ENCODE measurements at regions not wholly inside any gene's neighbourhood (a gene's known extent, or its start where the extent isn't known, plus 50 kb on each side); places are given as distances from the start of the nearest gene placed in this dataset.
A peak's percentile ranks its signal among the peaks of the same experiment; 100 is the strongest.
"Not testable (repeated sequence)": the region's sequence is repeated elsewhere in the genome, so short reads cannot be mapped to it uniquely, and the experiment has no call there.

GRCh38 chr12:111271674-111272418 lies 97.0 kb downstream of the PHETA1 start:
- H3K4me3 ChIP-seq (ENCODE audit: extremely low read depth, insufficient read depth, low read length, poor library complexity, severe bottlenecking), result no peak overlapping the region
- no peaks in the 10 kb centered on the region for H3K9me3 ChIP-seq (ENCODE audit: control insufficient read depth, low read length)
- H3K27ac ChIP-seq (ENCODE audit: low read depth, low read length, severe bottlenecking), result no peak overlapping the region
- no peaks in the 10 kb centered on the region for H3K4me1 ChIP-seq (ENCODE audit: control insufficient read depth, insufficient read depth, low read length, poor library complexity, severe bottlenecking)
- 60 to 74% methylated on average over 1 to 3 of the region's 6 CpGs for WGBS, 2 experiments (ENCODE audit: insufficient coverage in 2 of 2)
- no peaks in the 10 kb centered on the region for H3K36me3 ChIP-seq (ENCODE audit: control insufficient read depth, insufficient read depth, low read length)

- WGBS, 2 experiments (ENCODE audit: insufficient coverage in 2 of 2), result 36 to 46% methylated on average over 7 of the region's 7 CpGs
- H3K4me3 ChIP-seq (ENCODE audit: extremely low read depth, insufficient read depth, low read length, poor library complexity, severe bottlenecking), result no peak overlapping the region
Observed at GRCh38 chr12:111270774-111271173, 98.1 kb downstream of the PHETA1 start.

GRCh38 chr12:111270239-111270638 lies 98.7 kb downstream of the PHETA1 start:
- Histone ChIP-seq H3K4me3 (ENCODE audit: extremely low read depth, insufficient read depth, low read length, poor library complexity, severe bottlenecking) (no peak overlapping the region), H3K36me3 (ENCODE audit: control insufficient read depth, insufficient read depth, low read length) (no peaks in the 10 kb centered on the region), H3K27ac (ENCODE audit: low read depth, low read length, severe bottlenecking) (no peak overlapping the region), H3K9me3 (ENCODE audit: control insufficient read depth, low read length) (no peaks in the 10 kb centered on the region), H3K4me1 (ENCODE audit: control insufficient read depth, insufficient read depth, low read length, poor library complexity, severe bottlenecking) (no peaks in the 10 kb centered on the region)
- WGBS, 2 experiments (ENCODE audit: insufficient coverage in 2 of 2), result 83 to 92% methylated on average over 11 of the region's 11 CpGs

More at GRCh38 chr12:111270774-111271173, 98.1 kb downstream of the PHETA1 start:
- H3K27ac ChIP-seq (ENCODE audit: low read depth, low read length, severe bottlenecking), result peak overlapping the region; percentile 6
- H3K36me3 ChIP-seq (ENCODE audit: control insufficient read depth, insufficient read depth, low read length), result no peaks in the 10 kb centered on the region
- H3K4me1 ChIP-seq (ENCODE audit: control insufficient read depth, insufficient read depth, low read length, poor library complexity, severe bottlenecking), result no peaks in the 10 kb centered on the region
- no peaks in the 10 kb centered on the region for H3K9me3 ChIP-seq (ENCODE audit: control insufficient read depth, low read length)

GRCh38 chr12:111269718-111270117 lies 99.2 kb downstream of the PHETA1 start:
- no peaks in the 10 kb centered on the region for H3K4me1 ChIP-seq (ENCODE audit: control insufficient read depth, insufficient read depth, low read length, poor library complexity, severe bottlenecking)
- H3K4me3 ChIP-seq (ENCODE audit: extremely low read depth, insufficient read depth, low read length, poor library complexity, severe bottlenecking), result no peak overlapping the region
- H3K9me3 ChIP-seq (ENCODE audit: control insufficient read depth, low read length), result no peaks in the 10 kb centered on the region
- no peak overlapping the region for H3K27ac ChIP-seq (ENCODE audit: low read depth, low read length, severe bottlenecking)
- H3K36me3 ChIP-seq (ENCODE audit: control insufficient read depth, insufficient read depth, low read length), result no peaks in the 10 kb centered on the region
- WGBS, 2 experiments (ENCODE audit: insufficient coverage in 2 of 2), result 73 to 84% methylated on average over 3 to 4 of the region's 7 CpGs

GRCh38 chr12:111268738-111269572 lies 99.9 kb downstream of the PHETA1 start:
- Histone ChIP-seq H3K4me1 (ENCODE audit: control insufficient read depth, insufficient read depth, low read length, poor library complexity, severe bottlenecking) (no peaks in the 10 kb centered on the region), H3K4me3 (ENCODE audit: extremely low read depth, insufficient read depth, low read length, poor library complexity, severe bottlenecking) (no peak overlapping the region), H3K27ac (ENCODE audit: low read depth, low read length, severe bottlenecking) (no peak overlapping the region), H3K36me3 (ENCODE audit: control insufficient read depth, insufficient read depth, low read length) (no peaks in the 10 kb centered on the region), H3K9me3 (ENCODE audit: control insufficient read depth, low read length) (no peaks in the 10 kb centered on the region)
- WGBS, 2 experiments (ENCODE audit: insufficient coverage in 2 of 2), result 71 to 86% methylated on average over 10 to 15 of the region's 16 CpGs

GRCh38 chr12:111267144-111267543 lies 101.8 kb downstream of the PHETA1 start:
- no peak overlapping the region for H3K4me3 ChIP-seq (ENCODE audit: extremely low read depth, insufficient read depth, low read length, poor library complexity, severe bottlenecking)
- peaks cover under 1% of the 10 kb centered on the region for H3K4me1 ChIP-seq (ENCODE audit: control insufficient read depth, insufficient read depth, low read length, poor library complexity, severe bottlenecking)
- H3K9me3 ChIP-seq (ENCODE audit: control insufficient read depth, low read length), result no peaks in the 10 kb centered on the region
- H3K36me3 ChIP-seq (ENCODE audit: control insufficient read depth, insufficient read depth, low read length), result no peaks in the 10 kb centered on the region
- H3K27ac ChIP-seq (ENCODE audit: low read depth, low read length, severe bottlenecking), result no peak overlapping the region
- 96 to 97% methylated on average over 7 of the region's 8 CpGs for WGBS, 2 experiments (ENCODE audit: insufficient coverage in 2 of 2)

GRCh38 chr12:111261911-111262676 lies 106.8 kb downstream of the PHETA1 start:
- 79 to 87% methylated on average over 3 to 5 of the region's 6 CpGs for WGBS, 2 experiments (ENCODE audit: insufficient coverage in 2 of 2)
- no peak overlapping the region for H3K4me3 ChIP-seq (ENCODE audit: extremely low read depth, insufficient read depth, low read length, poor library complexity, severe bottlenecking)
- H3K9me3 ChIP-seq (ENCODE audit: control insufficient read depth, low read length), result no peaks in the 10 kb centered on the region
- H3K36me3 ChIP-seq (ENCODE audit: control insufficient read depth, insufficient read depth, low read length), result no peaks in the 10 kb centered on the region
- peaks cover 5% of the 10 kb centered on the region for H3K4me1 ChIP-seq (ENCODE audit: control insufficient read depth, insufficient read depth, low read length, poor library complexity, severe bottlenecking)
- no peak overlapping the region for H3K27ac ChIP-seq (ENCODE audit: low read depth, low read length, severe bottlenecking)

GRCh38 chr12:111260732-111261131 lies 108.2 kb downstream of the PHETA1 start:
- 86 to 100% methylated on average over 4 of the region's 5 CpGs for WGBS, 2 experiments (ENCODE audit: insufficient coverage in 2 of 2)
- H3K36me3 ChIP-seq (ENCODE audit: control insufficient read depth, insufficient read depth, low read length), result no peaks in the 10 kb centered on the region
- peaks cover 5% of the 10 kb centered on the region for H3K4me1 ChIP-seq (ENCODE audit: control insufficient read depth, insufficient read depth, low read length, poor library complexity, severe bottlenecking)

GRCh38 chr12:111259231-111259630 lies 109.7 kb downstream of the PHETA1 start:
- WGBS, 2 experiments (ENCODE audit: insufficient coverage in 2 of 2), result 86 to 88% methylated on average over 4 of the region's 4 CpGs
- H3K36me3 ChIP-seq (ENCODE audit: control insufficient read depth, insufficient read depth, low read length), result no peaks in the 10 kb centered on the region
- H3K4me3 ChIP-seq (ENCODE audit: extremely low read depth, insufficient read depth, low read length, poor library complexity, severe bottlenecking), result no peak overlapping the region
- H3K9me3 ChIP-seq (ENCODE audit: control insufficient read depth, low read length), result no peaks in the 10 kb centered on the region
- peaks cover 5% of the 10 kb centered on the region for H3K4me1 ChIP-seq (ENCODE audit: control insufficient read depth, insufficient read depth, low read length, poor library complexity, severe bottlenecking)
- H3K27ac ChIP-seq (ENCODE audit: low read depth, low read length, severe bottlenecking), result no peak overlapping the region

More at GRCh38 chr12:111260732-111261131, 108.2 kb downstream of the PHETA1 start:
- H3K27ac ChIP-seq (ENCODE audit: low read depth, low read length, severe bottlenecking), result no peak overlapping the region
- no peaks in the 10 kb centered on the region for H3K9me3 ChIP-seq (ENCODE audit: control insufficient read depth, low read length)
- H3K4me3 ChIP-seq (ENCODE audit: extremely low read depth, insufficient read depth, low read length, poor library complexity, severe bottlenecking), result no peak overlapping the region

- H3K9me3 ChIP-seq (ENCODE audit: control insufficient read depth, low read length); H3K4me1 ChIP-seq (ENCODE audit: control insufficient read depth, insufficient read depth, low read length, poor library complexity, severe bottlenecking); H3K4me3 ChIP-seq (ENCODE audit: extremely low read depth, insufficient read depth, low read length, poor library complexity, severe bottlenecking); H3K27ac ChIP-seq (ENCODE audit: low read depth, low read length, severe bottlenecking); H3K36me3 ChIP-seq (ENCODE audit: control insufficient read depth, insufficient read depth, low read length): not testable (repeated sequence)
- WGBS, 2 experiments (ENCODE audit: insufficient coverage in 2 of 2), result 91 to 94% methylated on average over 7 to 8 of the region's 10 CpGs
Observed at GRCh38 chr12:111258081-111258480, 110.8 kb downstream of the PHETA1 start.

All from mesodermal cell (in vitro differentiated cells).